Adrenal gland (tissue), 9 donors: ENCODE measurements at regions not wholly inside any gene's neighbourhood (a gene's known extent, or its start where the extent isn't known, plus 50 kb on each side); places are given as distances from the start of the nearest gene placed in this dataset.

ENCODE experiments used
- DNase-seq, 7 donors: peaks; one replicate each; pipeline ENCODE4 v3.0.0-alpha.2; 2019 to 2020
- H3K27ac ChIP-seq, 5 donors: fragments of 200-600 bp; sonication (generic) in 4 of 5; 1 replicate in 3 of 5; 2 replicates in 2 of 5; pipeline versions ENCODE4 v1.5.1 to v1.8.0; 2016 to 2020; ENCODE audit warnings: mild to moderate bottlenecking in 1 of 5
- H3K27me3 ChIP-seq: fragments of 200-600 bp; 2 replicates; pipeline ENCODE4 v1.8.0; 2021
- H3K36me3 ChIP-seq, 2 donors: fragments of 200-600 bp; replicated peaks in 1 of 2; 1 replicate in 1 of 2; 2 replicates in 1 of 2; pipeline versions ENCODE4 v1.5.1 to v1.8.0; 2018 to 2022
- H3K4me1 ChIP-seq, 2 donors: fragments of 200-600 bp; replicated peaks in 1 of 2; 1 replicate in 1 of 2; 2 replicates in 1 of 2; pipeline versions ENCODE4 v1.5.1 to v1.8.0; 2018 to 2021
- H3K4me3 ChIP-seq, 4 donors: fragments of 200-600 bp; sonication (generic) in 3 of 4; one replicate each; pipeline ENCODE4 v1.5.1; 2016 to 2018
- H3K9me3 ChIP-seq, 3 donors: fragments of 200-600 bp; sonication (generic) in 1 of 3; replicated peaks in 1 of 3; 1 replicate in 2 of 3; 2 replicates in 1 of 3; pipeline versions ENCODE4 v1.5.1 to v1.8.0; 2016 to 2021
- CTCF ChIP-seq, 6 experiments: fragments of 450-650 bp in 4 of 6; fragments of 200-600 bp in 2 of 6; sonication (generic) in 1 of 6; IDR thresholded peaks; 1 replicate in 5 of 6; 2 replicates in 1 of 6; pipeline versions ENCODE4 v1.5.1 to v1.8.0; 2016 to 2021; ENCODE audit warnings: antibody characterized with exemption in 6 of 6, mild to moderate bottlenecking in 2 of 6, moderate library complexity in 1 of 6
- POLR2A ChIP-seq, 2 donors: fragments of 450-650 bp; IDR thresholded peaks; one replicate each; pipeline ENCODE4 v1.6.1; 2017; ENCODE audit warnings: antibody characterized with exemption in 2 of 2, mild to moderate bottlenecking in 2 of 2, moderate library complexity in 1 of 2
- WGBS, 4 donors: extraction: QIAGEN DNeasy Blood & Tissue Kit in 2 of 4; methylation state at CpG; one replicate each; pipeline versions ENCODE4 v1.1.5 to v1.1.7; 2013 to 2017; 5-methylcytosine and 5-hydroxymethylcytosine counted together
- intact Hi-C, 2 donors: fragments of 100-400 bp; cut with DNase I; formaldehyde crosslinking; loops; one replicate each; pipeline versions ENCODE4 v1.14.1 to v1.15.0; 2022 to 2023
- donor health status: healthy with polysubstance abuse.
- donor health status: Bipolar disorder and iron deficiency.
- donor health status: DM: yes; HTN: yes; CAD: no.
- donor health status: DM: no; HTN: no; CAD: no.
- donor health status: DM: no; HTN: no; CAD: no.

GRCh38 chr20:61041481-61041880 is 210.6 kb upstream of the CDH4 start:
- Histone ChIP-seq H3K36me3 (no peaks in the 10 kb centered on the region), H3K27me3 (no peaks in the 10 kb centered on the region), H3K9me3 (no peaks in the 10 kb centered on the region), H3K4me3 (no peak overlapping the region), H3K27ac (no peak overlapping the region), H3K4me1 (no peaks in the 10 kb centered on the region)
- WGBS, 4 donors, result 65 to 81% (median 75%) methylated on average over 3 to 4 of the region's 4 CpGs
- DNase-seq, result no peak
- TF ChIP-seq CTCF (IDR thresholded peaks at IDR 0.05) (no peak), POLR2A (IDR thresholded peaks at IDR 0.05) (no peak)
- intact Hi-C loops, result no loop called here

- WGBS, 4 donors, result 59 to 64% (median 59%) methylated on average over 25 of the region's 25 CpGs
- Histone ChIP-seq H3K4me1 (no peaks in the 10 kb centered on the region), H3K9me3 (no peaks in the 10 kb centered on the region), H3K27me3 (no peaks in the 10 kb centered on the region), H3K27ac (no peak overlapping the region), H3K4me3 (no peak overlapping the region), H3K36me3 (no peaks in the 10 kb centered on the region)
- no peak for DNase-seq
- TF ChIP-seq POLR2A (IDR thresholded peaks at IDR 0.05) (no peak), CTCF (IDR thresholded peaks at IDR 0.05) (no peak)
- intact Hi-C loops, result no loop called here
Measured at GRCh38 chr20:61042506-61043385, 209.3 kb upstream of the CDH4 start.

GRCh38 chr20:61043681-61044080 is 208.4 kb upstream of the CDH4 start:
- H3K4me1 ChIP-seq, result no peaks in the 10 kb centered on the region
- 67 to 73% (median 70%) methylated on average over 6 to 9 of the region's 9 CpGs for WGBS, 4 donors

GRCh38 chr20:61044499-61044898 is 207.6 kb upstream of the CDH4 start:
- intact Hi-C loops, result no loop called here
- H3K4me1 ChIP-seq, result no peaks in the 10 kb centered on the region
- no peaks in the 10 kb centered on the region for H3K36me3 ChIP-seq
- no peaks in the 10 kb centered on the region for H3K9me3 ChIP-seq
- peak in 1 of 7 donors; percentile 24 for DNase-seq
- WGBS, 4 donors, result 43 to 57% (median 46%) methylated on average over 4 of the region's 4 CpGs
- TF ChIP-seq POLR2A (IDR thresholded peaks at IDR 0.05) (no peak), CTCF (IDR thresholded peaks at IDR 0.05) (no peak)
- no peak overlapping the region for H3K4me3 ChIP-seq
- H3K27me3 ChIP-seq, result no peaks in the 10 kb centered on the region
- H3K27ac ChIP-seq, result no peak overlapping the region

More at GRCh38 chr20:61043681-61044080, 208.4 kb upstream of the CDH4 start:
- no peak overlapping the region for H3K4me3 ChIP-seq
- no peak for TF ChIP-seq CTCF (IDR thresholded peaks at IDR 0.05)
- no peak for TF ChIP-seq POLR2A (IDR thresholded peaks at IDR 0.05)
- no peaks in the 10 kb centered on the region for H3K9me3 ChIP-seq
- H3K27me3 ChIP-seq, result no peaks in the 10 kb centered on the region
- no peak for DNase-seq
- intact Hi-C loops, result no loop called here
- no peak overlapping the region for H3K27ac ChIP-seq
- H3K36me3 ChIP-seq, result no peaks in the 10 kb centered on the region
